Ascending aorta (tissue), 2 donors: ENCODE measurements at regions not wholly inside any gene's neighbourhood (a gene's known extent, or its start where the extent isn't known, plus 50 kb on each side); places are given as distances from the start of the nearest gene placed in this dataset.

Experiments used
- DNase-seq, 2 donors: peaks; one replicate each; pipeline ENCODE4 v3.0.0-alpha.2; 2019; ENCODE audit warnings: low spot score in 2 of 2
- H3K27ac ChIP-seq, 2 donors: fragments of 200-600 bp; sonication (generic); one replicate each; pipeline ENCODE4 v1.5.1; 2016 to 2017; ENCODE audit warnings: mild to moderate bottlenecking in 1 of 2
- H3K27me3 ChIP-seq: fragments of 200-600 bp; sonication (generic); one replicate; pipeline ENCODE4 v1.5.1; 2017
- H3K36me3 ChIP-seq, 2 donors: fragments of 200-600 bp; sonication (generic); one replicate each; pipeline ENCODE4 v1.5.1; 2016
- H3K4me1 ChIP-seq, 2 donors: fragments of 200-600 bp; sonication (generic); one replicate each; pipeline ENCODE4 v1.5.1; 2016 to 2017; ENCODE audit warnings: mild to moderate bottlenecking in 1 of 2
- H3K4me3 ChIP-seq, 2 donors: fragments of 200-600 bp; sonication (generic); one replicate each; pipeline ENCODE4 v1.5.1; 2016 to 2017; ENCODE audit warnings: mild to moderate bottlenecking in 1 of 2
- H3K9me3 ChIP-seq, 2 donors: fragments of 200-600 bp; sonication (generic); one replicate each; pipeline ENCODE4 v1.5.1; 2016
- intact Hi-C: fragments of 100-400 bp; cut with DNase I; formaldehyde crosslinking; loops from one replicate; pipeline ENCODE4 v1.15.1; 2023
- TF ChIP-seq, protein P1 (sequence below), 3 experiments: fragments of 200-600 bp in 2 of 3; fragments of 450-650 bp in 1 of 3; sonication (generic) in 2 of 3; IDR thresholded peaks; one replicate each; pipeline ENCODE4 v1.5.1; 2016 to 2019; ENCODE audit warnings: antibody characterized with exemption in 3 of 3, mild to moderate bottlenecking in 1 of 3, moderate library complexity in 1 of 3

DNA sequence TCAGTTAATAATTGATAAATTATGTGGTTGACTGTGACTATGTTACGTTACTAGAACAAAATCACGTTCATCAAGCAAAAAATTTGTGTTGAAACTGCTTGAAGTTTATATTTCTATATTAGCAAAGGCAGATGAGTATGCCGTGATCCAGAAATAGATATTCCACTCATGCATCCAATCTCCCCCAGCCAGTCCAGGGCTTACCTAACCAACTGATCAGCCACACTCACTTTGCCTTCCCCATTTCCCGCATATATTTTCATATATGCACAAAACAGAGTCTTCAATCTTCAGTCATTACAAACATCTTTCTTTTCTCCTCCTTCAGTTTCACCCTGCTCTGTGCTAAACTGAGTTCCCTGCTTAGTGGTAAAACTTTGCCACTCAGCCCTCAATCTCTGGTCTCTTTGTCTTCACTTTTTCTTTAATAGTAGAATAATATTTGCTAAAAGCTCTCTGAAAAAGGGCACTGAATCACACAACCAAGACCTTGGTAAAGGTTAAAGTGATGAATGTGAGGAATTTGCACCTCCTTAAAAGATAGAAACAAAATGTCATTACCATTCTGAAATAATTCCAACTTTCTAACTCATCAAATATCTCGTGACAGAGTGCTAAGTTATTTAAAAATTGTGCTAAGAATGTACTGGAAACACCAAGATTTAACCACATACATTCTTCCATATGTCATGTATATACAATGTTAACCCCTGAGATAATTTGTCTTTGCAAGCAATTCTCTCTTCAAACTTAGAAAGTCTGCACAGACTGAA is 893.2 kb upstream of the CRIM1 start:
- no peak for DNase-seq
- Histone ChIP-seq H3K4me1 (no peaks in the 10 kb centered on the region), H3K36me3 (no peaks in the 10 kb centered on the region), H3K27me3 (no peaks in the 10 kb centered on the region), H3K9me3 (no peaks in the 10 kb centered on the region), H3K27ac (no peak overlapping the region), H3K4me3 (no peak overlapping the region)
- intact Hi-C loops: no loop called here
- TF ChIP-seq, protein P1, sequence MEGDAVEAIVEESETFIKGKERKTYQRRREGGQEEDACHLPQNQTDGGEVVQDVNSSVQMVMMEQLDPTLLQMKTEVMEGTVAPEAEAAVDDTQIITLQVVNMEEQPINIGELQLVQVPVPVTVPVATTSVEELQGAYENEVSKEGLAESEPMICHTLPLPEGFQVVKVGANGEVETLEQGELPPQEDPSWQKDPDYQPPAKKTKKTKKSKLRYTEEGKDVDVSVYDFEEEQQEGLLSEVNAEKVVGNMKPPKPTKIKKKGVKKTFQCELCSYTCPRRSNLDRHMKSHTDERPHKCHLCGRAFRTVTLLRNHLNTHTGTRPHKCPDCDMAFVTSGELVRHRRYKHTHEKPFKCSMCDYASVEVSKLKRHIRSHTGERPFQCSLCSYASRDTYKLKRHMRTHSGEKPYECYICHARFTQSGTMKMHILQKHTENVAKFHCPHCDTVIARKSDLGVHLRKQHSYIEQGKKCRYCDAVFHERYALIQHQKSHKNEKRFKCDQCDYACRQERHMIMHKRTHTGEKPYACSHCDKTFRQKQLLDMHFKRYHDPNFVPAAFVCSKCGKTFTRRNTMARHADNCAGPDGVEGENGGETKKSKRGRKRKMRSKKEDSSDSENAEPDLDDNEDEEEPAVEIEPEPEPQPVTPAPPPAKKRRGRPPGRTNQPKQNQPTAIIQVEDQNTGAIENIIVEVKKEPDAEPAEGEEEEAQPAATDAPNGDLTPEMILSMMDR (IDR thresholded peaks at IDR 0.05): no peak

DNA sequence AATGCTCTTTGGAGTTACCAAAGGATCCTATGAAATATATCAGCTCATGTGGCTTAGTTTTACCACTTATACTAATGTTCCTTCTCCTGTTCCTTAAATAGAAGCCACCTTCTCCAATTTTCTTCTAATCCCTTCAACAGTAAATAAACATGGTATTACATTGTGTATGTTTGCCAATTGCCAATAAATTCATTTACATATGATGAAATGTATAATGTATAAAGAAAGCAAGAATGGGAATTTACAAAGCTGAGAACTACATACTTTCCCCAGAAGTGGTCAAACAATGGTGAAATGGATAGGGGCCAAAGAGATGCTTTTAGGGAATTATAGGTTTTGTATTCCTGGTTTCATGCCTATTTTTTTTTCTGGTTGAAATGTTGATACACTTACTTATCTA is 894.2 kb upstream of the CRIM1 start:
- no peaks in the 10 kb centered on the region for H3K36me3 ChIP-seq
- H3K27me3 ChIP-seq: no peaks in the 10 kb centered on the region
- H3K27ac ChIP-seq: no peak overlapping the region
- no peak overlapping the region for H3K4me3 ChIP-seq
- H3K4me1 ChIP-seq: no peaks in the 10 kb centered on the region
- intact Hi-C loops: no loop called here
- TF ChIP-seq, protein P1 (IDR thresholded peaks at IDR 0.05): no peak
- DNase-seq: no peak
- H3K9me3 ChIP-seq: no peaks in the 10 kb centered on the region

DNA sequence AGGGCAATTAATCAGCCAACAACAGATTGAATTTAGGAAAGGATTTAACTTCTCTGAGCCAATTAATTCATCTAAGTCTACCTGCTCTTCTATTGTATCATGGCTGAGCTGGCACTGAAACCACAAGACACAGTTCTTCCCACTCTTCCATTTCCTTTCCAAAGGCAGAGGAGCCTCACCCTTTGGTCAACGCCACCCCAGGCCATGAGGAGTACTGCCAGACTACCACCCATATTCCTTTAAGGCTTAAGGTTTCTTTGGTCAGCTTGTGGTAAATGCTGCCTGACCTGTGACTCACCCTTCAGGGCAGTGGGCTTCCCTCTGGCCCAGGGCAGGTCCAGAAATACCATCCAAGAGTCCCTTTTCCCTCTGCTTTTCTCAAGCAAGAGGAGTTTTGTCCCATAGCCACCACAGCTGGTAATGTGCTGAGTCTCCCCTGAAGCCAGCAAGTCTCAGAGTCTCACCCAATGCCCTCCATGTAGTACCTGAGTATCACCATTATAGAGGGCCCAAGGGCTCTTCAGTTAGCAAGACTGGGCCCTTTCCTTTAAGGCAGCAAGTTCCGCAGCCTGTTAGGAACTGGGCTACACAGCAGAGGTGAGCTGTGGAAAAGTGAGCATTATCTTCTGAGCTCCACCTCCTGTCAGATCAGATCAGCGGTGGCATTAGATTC is 900.5 kb upstream of the CRIM1 start:
- H3K36me3 ChIP-seq: no peaks in the 10 kb centered on the region
- TF ChIP-seq, protein P1 (IDR thresholded peaks at IDR 0.05): no peak
- DNase-seq: no peak
- intact Hi-C loops: no loop called here
- no peaks in the 10 kb centered on the region for H3K27me3 ChIP-seq
- no peaks in the 10 kb centered on the region for H3K9me3 ChIP-seq
- no peak overlapping the region for H3K4me3 ChIP-seq
- H3K4me1 ChIP-seq: no peaks in the 10 kb centered on the region
- H3K27ac ChIP-seq: no peak overlapping the region

DNA sequence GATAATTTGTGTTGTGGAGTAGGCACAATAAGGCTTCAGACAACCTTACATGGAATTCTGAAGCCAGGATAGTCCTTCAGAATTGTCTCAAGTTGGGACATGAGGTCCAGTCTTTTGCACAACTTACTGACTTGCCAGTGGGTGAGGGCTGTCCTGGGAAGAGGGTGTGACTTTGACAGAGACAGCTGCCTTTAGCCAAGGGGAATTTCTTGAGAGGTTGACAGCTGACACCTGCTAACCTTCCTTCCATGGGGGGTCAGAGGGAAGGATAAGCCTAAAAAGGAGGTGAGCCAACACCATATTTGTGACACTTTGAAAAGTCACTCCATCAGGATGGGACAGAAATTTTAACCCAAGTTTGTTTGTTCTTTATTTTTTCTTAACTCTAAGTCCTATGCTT is 907.8 kb upstream of the CRIM1 start:
- Histone ChIP-seq H3K4me3 (no peak overlapping the region), H3K27me3 (no peaks in the 10 kb centered on the region), H3K27ac (no peak overlapping the region), H3K36me3 (no peaks in the 10 kb centered on the region), H3K4me1 (no peaks in the 10 kb centered on the region), H3K9me3 (no peaks in the 10 kb centered on the region)
- intact Hi-C loops: no loop called here
- TF ChIP-seq, protein P1 (IDR thresholded peaks at IDR 0.05): no peak
- no peak for DNase-seq

DNA sequence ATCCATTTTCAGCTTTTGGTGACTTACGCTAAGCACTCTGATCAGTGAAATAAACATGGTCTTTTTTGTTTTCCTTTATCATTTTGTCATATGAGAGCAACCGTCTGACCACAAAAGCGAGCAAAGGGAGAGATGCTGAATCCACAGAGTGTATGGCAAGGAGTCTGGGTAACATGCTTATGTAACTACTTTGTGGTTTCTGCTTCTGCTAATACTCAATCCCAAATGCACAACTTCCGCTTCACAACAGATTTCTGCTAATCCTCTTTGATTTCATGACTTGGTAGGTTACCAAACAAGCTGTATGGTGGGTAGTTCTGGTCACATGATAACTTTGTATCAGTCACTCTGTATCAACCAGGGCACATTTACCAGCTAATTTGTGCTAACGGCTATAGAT is 908.4 kb upstream of the CRIM1 start:
- no peaks in the 10 kb centered on the region for H3K36me3 ChIP-seq
- H3K27me3 ChIP-seq: no peaks in the 10 kb centered on the region
- no peaks in the 10 kb centered on the region for H3K9me3 ChIP-seq
- TF ChIP-seq, protein P1 (IDR thresholded peaks at IDR 0.05): no peak
- intact Hi-C loops: no loop called here
- H3K4me3 ChIP-seq: no peak overlapping the region
- no peaks in the 10 kb centered on the region for H3K4me1 ChIP-seq
- no peak for DNase-seq
- no peak overlapping the region for H3K27ac ChIP-seq
